AML-193 (cell line): ENCODE measurements at regions not wholly inside any gene's neighbourhood (a gene's known extent, or its start where the extent isn't known, plus 50 kb on each side); places are given as distances from the start of the nearest gene placed in this dataset.
"Not testable (repeated sequence)": the region's sequence is repeated elsewhere in the genome, so short reads cannot be mapped to it uniquely, and the experiment has no call there.

Experiments
- DNase-seq, 2 experiments: peaks; one replicate each; lab custom pipeline; 2025; lab: John Stamatoyannopoulos, UW

- DNase-seq, result not testable (repeated sequence)
Observed at GRCh38 chr10:46095943-46096342, 49.9 kb upstream of the MSMB start.

GRCh38 chr10:46096446-46096845 lies 50.4 kb upstream of the MSMB start:
- no peak for DNase-seq

- peak; percentile 24 to 29 for DNase-seq
Observed at GRCh38 chr10:46096909-46097575, 51.0 kb upstream of the MSMB start.

- no peak for DNase-seq
Observed at GRCh38 chr10:46097576-46098317, 51.7 kb upstream of the MSMB start.

- DNase-seq, result no peak
Observed at GRCh38 chr10:46098386-46098785, 52.3 kb upstream of the MSMB start.

- DNase-seq, result not testable (repeated sequence)
Observed at GRCh38 chr10:46098925-46099324, 52.9 kb upstream of the MSMB start.

GRCh38 chr10:46104071-46104585 lies 58.1 kb upstream of the MSMB start:
- no peak for DNase-seq

GRCh38 chr10:46105416-46105815 lies 59.3 kb upstream of the MSMB start:
- DNase-seq, result not testable (repeated sequence)

- DNase-seq, result not testable (repeated sequence)
Observed at GRCh38 chr10:46105856-46106409, 59.9 kb upstream of the MSMB start.

GRCh38 chr10:46106410-46107255 lies 60.6 kb upstream of the MSMB start:
- peak; percentile 41 to 50 for DNase-seq

GRCh38 chr10:46108158-46108499 lies 62.1 kb upstream of the MSMB start:
- DNase-seq, result peak in 1 of 2 experiments; percentile 28

- DNase-seq, result not testable (repeated sequence)
Observed at GRCh38 chr10:46154271-46154670, 108.2 kb upstream of the MSMB start.

GRCh38 chr10:46154683-46155082 lies 108.6 kb upstream of the MSMB start:
- DNase-seq, result not testable (repeated sequence)

- not testable (repeated sequence) for DNase-seq
Observed at GRCh38 chr10:46156866-46157265, 110.8 kb upstream of the MSMB start.

- no peak for DNase-seq
Observed at GRCh38 chr10:46169736-46170135, 117.1 kb upstream of the ANTXRL start.

- no peak for DNase-seq
Observed at GRCh38 chr10:46170789-46171188, 116.0 kb upstream of the ANTXRL start.

- DNase-seq, result no peak
Observed at GRCh38 chr10:46171661-46172060, 115.1 kb upstream of the ANTXRL start.

GRCh38 chr10:46175296-46175695 lies 111.5 kb upstream of the ANTXRL start:
- no peak for DNase-seq

GRCh38 chr10:46175831-46176230 lies 111.0 kb upstream of the ANTXRL start:
- no peak for DNase-seq

GRCh38 chr10:46187431-46187830 lies 99.4 kb upstream of the ANTXRL start:
- not testable (repeated sequence) for DNase-seq

- DNase-seq, result no peak
Observed at GRCh38 chr10:46197050-46197449, 89.7 kb upstream of the ANTXRL start.

- no peak for DNase-seq
Observed at GRCh38 chr10:46198516-46198915, 88.3 kb upstream of the ANTXRL start.
